ENCODE measurements at regions not wholly inside any gene's neighbourhood (a gene's known extent, or its start where the extent isn't known, plus 50 kb on each side); places are given as distances from the start of the nearest gene placed in this dataset.

GRCh38 chr7:17440831-17441230 lies 142.4 kb downstream of the AHR start:
- intact Hi-C loops (cut with micrococcal nuclease; ENCODE audit: unreplicated experiment), result loop anchor here (5.0 to 10.0 kb wide), 3 partner anchors 69 to 456 kb away; no protein-coding TSS in a partner anchor

GRCh38 chr7:17441557-17441956 lies 143.1 kb downstream of the AHR start:
- POLR2A ChIA-PET (ENCODE audit: unreplicated experiment), result no interaction called here
- Histone ChIP-seq H3K4me3 (no peak overlapping the region), H3K27ac (no peak overlapping the region), H3K36me3 (ENCODE audit: low read depth) (0 out of 2 replicates have a peak, but pooled peaks cover 8% of the 10 kb centered on the region), H3K9me3 (ENCODE audit: insufficient read depth, low read depth) (peaks cover 47% of the 10 kb centered on the region), H3K27me3 (ENCODE audit: insufficient read depth, low read depth) (no peaks in the 10 kb centered on the region), H3K4me1 (replicated peaks; ENCODE audit: insufficient read depth) (peaks cover 14% of the 10 kb centered on the region), H3K4me2 (no peak overlapping the region), H3F3A (ENCODE audit: insufficient read depth, low read depth) (peaks cover 9% of the 10 kb centered on the region; the same call in 1 of the 2 replicates), H4K20me1 (ENCODE audit: insufficient read depth) (no peaks in the 10 kb centered on the region), H2AFZ (no peak overlapping the region), H3K79me2 (ENCODE audit: low read depth) (no peaks in the 10 kb centered on the region), H3K9me2 (ENCODE audit: insufficient read depth) (no peaks in the 10 kb centered on the region)
- no TSS peak for BruUV-seq (replicated peaks)
- intact Hi-C loops (cut with micrococcal nuclease; ENCODE audit: unreplicated experiment), result loop anchor here (5.0 to 10.0 kb wide), 3 partner anchors 69 to 457 kb away; no protein-coding TSS in a partner anchor
- TF ChIP-seq CTCF (conservative IDR thresholded peaks at IDR 0.05) (no peak), EZH2 (IDR thresholded peaks at IDR 0.05; ENCODE audit: low read depth) (no peak)
- no peak for DNase-seq
- CTCF ChIA-PET, result no interaction called here

More at GRCh38 chr7:17440831-17441230, 142.4 kb downstream of the AHR start:
- H3K27me3 ChIP-seq (ENCODE audit: insufficient read depth, low read depth), result no peaks in the 10 kb centered on the region
- H3K9me2 ChIP-seq (ENCODE audit: insufficient read depth), result no peaks in the 10 kb centered on the region
- H3K4me2 ChIP-seq, result no peak overlapping the region
- no TSS peak for BruUV-seq (replicated peaks)
- H3K4me1 ChIP-seq (replicated peaks; ENCODE audit: insufficient read depth), result peaks cover 14% of the 10 kb centered on the region
- no peaks in the 10 kb centered on the region for H4K20me1 ChIP-seq (ENCODE audit: insufficient read depth)
- ChIA-PET POLR2A (ENCODE audit: unreplicated experiment) (no interaction called here), CTCF (interaction anchor here (0.6 kb wide), 1 partner anchor 637 kb away, joined by 10 read pairs; no protein-coding TSS in a partner anchor)
- no peak overlapping the region for H2AFZ ChIP-seq
- no peak overlapping the region for H3K4me3 ChIP-seq
- peaks cover 9% of the 10 kb centered on the region; the same call in 1 of the 2 replicates for H3F3A ChIP-seq (ENCODE audit: insufficient read depth, low read depth)
- TF ChIP-seq EZH2 (IDR thresholded peaks at IDR 0.05; ENCODE audit: low read depth) (no peak), CTCF (conservative IDR thresholded peaks at IDR 0.05) (no peak)
- H3K36me3 ChIP-seq (ENCODE audit: low read depth), result 0 out of 2 replicates have a peak, but pooled peaks cover 8% of the 10 kb centered on the region
- H3K79me2 ChIP-seq (ENCODE audit: low read depth), result no peaks in the 10 kb centered on the region
- H3K9me3 ChIP-seq (ENCODE audit: insufficient read depth, low read depth), result peaks cover 39% of the 10 kb centered on the region
- no peak overlapping the region for H3K27ac ChIP-seq
- no peak for DNase-seq

GRCh38 chr7:17444151-17444550 lies 145.7 kb downstream of the AHR start:
- H3K79me2 ChIP-seq (ENCODE audit: low read depth), result no peaks in the 10 kb centered on the region
- no peaks in the 10 kb centered on the region for H3K9me2 ChIP-seq (ENCODE audit: insufficient read depth)
- peaks cover 51% of the 10 kb centered on the region for H3K9me3 ChIP-seq (ENCODE audit: insufficient read depth, low read depth)
- peak overlapping the region; percentile 51 for H3K27ac ChIP-seq
- TF ChIP-seq CTCF (conservative IDR thresholded peaks at IDR 0.05), result no peak
- TF ChIP-seq EZH2 (IDR thresholded peaks at IDR 0.05; ENCODE audit: low read depth), result no peak
- peaks cover 22% of the 10 kb centered on the region for H3F3A ChIP-seq (ENCODE audit: insufficient read depth, low read depth)
- no peaks in the 10 kb centered on the region for H3K27me3 ChIP-seq (ENCODE audit: insufficient read depth, low read depth)
- peaks cover 30% of the 10 kb centered on the region for H3K4me1 ChIP-seq (replicated peaks; ENCODE audit: insufficient read depth)
- peaks cover 14% of the 10 kb centered on the region; the same call in 1 of the 2 replicates for H3K36me3 ChIP-seq (ENCODE audit: low read depth)
- BruUV-seq (replicated peaks), result no TSS peak
- peak overlapping the region; percentile 37; the same call in 1 of the 2 replicates for H3K4me2 ChIP-seq
- CTCF ChIA-PET, result no interaction called here
- no peak overlapping the region for H2AFZ ChIP-seq
- intact Hi-C loops (cut with micrococcal nuclease; ENCODE audit: unreplicated experiment), result loop anchor here (5.0 to 10.0 kb wide), 3 partner anchors 72 to 459 kb away; no protein-coding TSS in a partner anchor
- no peaks in the 10 kb centered on the region for H4K20me1 ChIP-seq (ENCODE audit: insufficient read depth)
- DNase-seq, result no peak
- no peak overlapping the region for H3K4me3 ChIP-seq
- POLR2A ChIA-PET (ENCODE audit: unreplicated experiment), result interaction anchor here (0.6 kb wide), 1 partner anchor 140 kb away, joined by 5 read pairs; no protein-coding TSS in a partner anchor

Measured in PC-9 (cell line).